ENCODE measurements at regions not wholly inside any gene's neighbourhood (a gene's known extent, or its start where the extent isn't known, plus 50 kb on each side); places are given as distances from the start of the nearest gene placed in this dataset.

GRCh38 chr7:36055207-36055606 is 97.8 kb upstream of the EEPD1 start:
- Histone ChIP-seq H2BK120ac (ENCODE audit: low read depth, low read length, poor library complexity, severe bottlenecking) (no peak overlapping the region), H4K91ac (ENCODE audit: insufficient read length, low read depth, low read length) (no peak overlapping the region), H2BK12ac (ENCODE audit: insufficient read length, low read depth, low read length) (no peak overlapping the region), H3K23ac (ENCODE audit: insufficient read length, low read depth, low read length) (no peak overlapping the region), H2BK5ac (ENCODE audit: insufficient read length, low read length) (no peak overlapping the region), H2BK20ac (ENCODE audit: low read depth, low read length, poor library complexity, severe bottlenecking) (no peak overlapping the region), H3K79me2 (ENCODE audit: insufficient read depth, low read length) (no peaks in the 10 kb centered on the region), H3K27ac (ENCODE audit: insufficient read length, low read depth, low read length) (no peak overlapping the region), H4K8ac (replicated peaks; ENCODE audit: insufficient read length, low read depth, low read length) (no peak overlapping the region), H3K9ac (ENCODE audit: extremely low read depth, insufficient read length, low read length) (no peak overlapping the region), H2AK5ac (ENCODE audit: insufficient read length, low read length) (no peak overlapping the region), H3T11ph (ENCODE audit: low read length) (no peak overlapping the region), H4K20me1 (ENCODE audit: control insufficient read depth, insufficient read depth, insufficient read length) (no peaks in the 10 kb centered on the region), H3K4me1 (ENCODE audit: insufficient read depth, low read length) (no peaks in the 10 kb centered on the region), H3K23me2 (ENCODE audit: insufficient read length, low read depth, low read length, poor library complexity, severe bottlenecking) (no peaks in the 10 kb centered on the region), H3K14ac (ENCODE audit: insufficient read depth, low read length) (no peak overlapping the region), H2AFZ (ENCODE audit: low read length) (no peak overlapping the region), H3K4me2 (ENCODE audit: insufficient read depth, insufficient read length, low read length) (no peak overlapping the region), H2BK15ac (ENCODE audit: low read depth, low read length) (no peak overlapping the region), H3K4ac (ENCODE audit: low read depth, low read length) (no peak overlapping the region), H4K5ac (ENCODE audit: insufficient read length, low read depth, low read length) (no peak overlapping the region), H3K56ac (ENCODE audit: insufficient read length, low read depth, low read length) (no peak overlapping the region), H3K79me1 (ENCODE audit: insufficient read depth, low read depth, low read length, poor library complexity, severe bottlenecking) (no peaks in the 10 kb centered on the region), H3K18ac (ENCODE audit: insufficient read length, low read depth, low read length) (no peak overlapping the region), H3K27me3 (ENCODE audit: insufficient read depth, low read length) (no peaks in the 10 kb centered on the region), H3K9me3 (ENCODE audit: control insufficient read depth, low read depth, low read length) (no peaks in the 10 kb centered on the region)
- Mint-ChIP-seq H3K27ac (no peak overlapping the region), H3K9me3 (peaks cover 0 to 4% of the 10 kb centered on the region in 2 experiments; a peak in 2 of 5 replicates), H3K27me3 (ENCODE audit: low read depth) (peaks cover 2% of the 10 kb centered on the region; the same call in 1 of the 2 replicates), H3K36me3 (ENCODE audit: insufficient read depth in 1 of 3, low read depth in 3 of 3) (no peaks in the 10 kb centered on the region; a peak in 1 of 7 replicates), H3K4me3 (no peak overlapping the region), H3K4me1 (peaks cover 11% of the 10 kb centered on the region in 2 experiments)
- no CpG with 5 or more reads among the region's 4 CpGs for WGBS (ENCODE audit: extremely low coverage, insufficient read length, low lambda C conversion rate)
- TF ChIP-seq CTCF (conservative IDR thresholded peaks at IDR 0.05): no peak
- no peak for DNase-seq
